Adrenal gland (tissue), 9 donors: ENCODE measurements at regions not wholly inside any gene's neighbourhood (a gene's known extent, or its start where the extent isn't known, plus 50 kb on each side); places are given as distances from the start of the nearest gene placed in this dataset.

ENCODE experiments used
- DNase-seq, 7 donors: peaks; one replicate each; pipeline ENCODE4 v3.0.0-alpha.2; 2019 to 2020
- H3K27ac ChIP-seq, 5 donors: fragments of 200-600 bp; sonication (generic) in 4 of 5; 1 replicate in 3 of 5; 2 replicates in 2 of 5; pipeline versions ENCODE4 v1.5.1 to v1.8.0; 2016 to 2020; ENCODE audit warnings: mild to moderate bottlenecking in 1 of 5
- H3K27me3 ChIP-seq: fragments of 200-600 bp; 2 replicates; pipeline ENCODE4 v1.8.0; 2021
- H3K36me3 ChIP-seq, 2 donors: fragments of 200-600 bp; replicated peaks in 1 of 2; 1 replicate in 1 of 2; 2 replicates in 1 of 2; pipeline versions ENCODE4 v1.5.1 to v1.8.0; 2018 to 2022
- H3K4me1 ChIP-seq, 2 donors: fragments of 200-600 bp; replicated peaks in 1 of 2; 1 replicate in 1 of 2; 2 replicates in 1 of 2; pipeline versions ENCODE4 v1.5.1 to v1.8.0; 2018 to 2021
- H3K4me3 ChIP-seq, 4 donors: fragments of 200-600 bp; sonication (generic) in 3 of 4; one replicate each; pipeline ENCODE4 v1.5.1; 2016 to 2018
- H3K9me3 ChIP-seq, 3 donors: fragments of 200-600 bp; sonication (generic) in 1 of 3; replicated peaks in 1 of 3; 1 replicate in 2 of 3; 2 replicates in 1 of 3; pipeline versions ENCODE4 v1.5.1 to v1.8.0; 2016 to 2021
- CTCF ChIP-seq, 6 experiments: fragments of 450-650 bp in 4 of 6; fragments of 200-600 bp in 2 of 6; sonication (generic) in 1 of 6; IDR thresholded peaks; 1 replicate in 5 of 6; 2 replicates in 1 of 6; pipeline versions ENCODE4 v1.5.1 to v1.8.0; 2016 to 2021; ENCODE audit warnings: antibody characterized with exemption in 6 of 6, mild to moderate bottlenecking in 2 of 6, moderate library complexity in 1 of 6
- POLR2A ChIP-seq, 2 donors: fragments of 450-650 bp; IDR thresholded peaks; one replicate each; pipeline ENCODE4 v1.6.1; 2017; ENCODE audit warnings: antibody characterized with exemption in 2 of 2, mild to moderate bottlenecking in 2 of 2, moderate library complexity in 1 of 2
- WGBS, 4 donors: extraction: QIAGEN DNeasy Blood & Tissue Kit in 2 of 4; methylation state at CpG; one replicate each; pipeline versions ENCODE4 v1.1.5 to v1.1.7; 2013 to 2017; 5-methylcytosine and 5-hydroxymethylcytosine counted together
- intact Hi-C, 2 donors: fragments of 100-400 bp; cut with DNase I; formaldehyde crosslinking; loops; one replicate each; pipeline versions ENCODE4 v1.14.1 to v1.15.0; 2022 to 2023
- donor health status: healthy with polysubstance abuse.
- donor health status: Bipolar disorder and iron deficiency.
- donor health status: DM: yes; HTN: yes; CAD: no.
- donor health status: DM: no; HTN: no; CAD: no.
- donor health status: DM: no; HTN: no; CAD: no.

- intact Hi-C loops, result no loop called here
- no peaks in the 10 kb centered on the region for H3K36me3 ChIP-seq
- no peaks in the 10 kb centered on the region for H3K4me1 ChIP-seq
- DNase-seq, result no peak
- no peaks in the 10 kb centered on the region for H3K9me3 ChIP-seq
- no peak for TF ChIP-seq CTCF (IDR thresholded peaks at IDR 0.05)
- no peak for TF ChIP-seq POLR2A (IDR thresholded peaks at IDR 0.05)
- no peak overlapping the region for H3K4me3 ChIP-seq
- no peaks in the 10 kb centered on the region for H3K27me3 ChIP-seq
- 46 to 56% (median 51%) methylated on average over 1 of the region's 1 CpG for WGBS, 4 donors
- H3K27ac ChIP-seq, result no peak overlapping the region
Measured at GRCh38 chr5:117201001-117201400, 626.4 kb upstream of the SEMA6A start.

- no peaks in the 10 kb centered on the region for H3K9me3 ChIP-seq
- no peak overlapping the region for H3K4me3 ChIP-seq
- TF ChIP-seq POLR2A (IDR thresholded peaks at IDR 0.05) (no peak), CTCF (IDR thresholded peaks at IDR 0.05) (no peak)
- no peak overlapping the region for H3K27ac ChIP-seq
- intact Hi-C loops, result no loop called here
- no peaks in the 10 kb centered on the region for H3K27me3 ChIP-seq
- no peaks in the 10 kb centered on the region for H3K4me1 ChIP-seq
- DNase-seq, result no peak
- H3K36me3 ChIP-seq, result no peaks in the 10 kb centered on the region
Measured at GRCh38 chr5:117195076-117195475, 620.5 kb upstream of the SEMA6A start.

- Histone ChIP-seq H3K27me3 (no peaks in the 10 kb centered on the region), H3K4me1 (no peaks in the 10 kb centered on the region), H3K27ac (no peak overlapping the region), H3K36me3 (no peaks in the 10 kb centered on the region), H3K4me3 (no peak overlapping the region), H3K9me3 (no peaks in the 10 kb centered on the region)
- intact Hi-C loops, result no loop called here
- DNase-seq, result no peak
- WGBS, 4 donors, result 75 to 87% (median 80%) methylated on average over 2 of the region's 2 CpGs
- TF ChIP-seq CTCF (IDR thresholded peaks at IDR 0.05), result no peak
- TF ChIP-seq POLR2A (IDR thresholded peaks at IDR 0.05), result no peak
Measured at GRCh38 chr5:117191251-117191650, 616.6 kb upstream of the SEMA6A start.

GRCh38 chr5:117189784-117190183, 615.2 kb upstream of the SEMA6A start:
- WGBS, 4 donors, result 61 to 76% (median 75%) methylated on average over 4 of the region's 4 CpGs
- Histone ChIP-seq H3K9me3 (no peaks in the 10 kb centered on the region), H3K36me3 (no peaks in the 10 kb centered on the region), H3K27me3 (no peaks in the 10 kb centered on the region), H3K4me1 (no peaks in the 10 kb centered on the region), H3K4me3 (no peak overlapping the region), H3K27ac (no peak overlapping the region)
- intact Hi-C loops, result no loop called here
- TF ChIP-seq CTCF (IDR thresholded peaks at IDR 0.05) (no peak), POLR2A (IDR thresholded peaks at IDR 0.05) (no peak)
- DNase-seq, result no peak
